ENCODE measurements at regions not wholly inside any gene's neighbourhood (a gene's known extent, or its start where the extent isn't known, plus 50 kb on each side); places are given as distances from the start of the nearest gene placed in this dataset.

GRCh38 chrX:43000121-43000520 lies 222.2 kb upstream of the PPP1R2C start:
- TF ChIP-seq CTCF (IDR thresholded peaks at IDR 0.05; ENCODE audit: low read depth, low read length): no peak
- no peak for TF ChIP-seq EZH2phosphoT487 (IDR thresholded peaks at IDR 0.05; ENCODE audit: low read depth)
